Ascending aorta (tissue), 2 donors: ENCODE measurements at regions not wholly inside any gene's neighbourhood (a gene's known extent, or its start where the extent isn't known, plus 50 kb on each side); places are given as distances from the start of the nearest gene placed in this dataset.

ENCODE experiments used
- DNase-seq, 2 donors: peaks; one replicate each; pipeline ENCODE4 v3.0.0-alpha.2; 2019; ENCODE audit warnings: low spot score in 2 of 2
- H3K27ac ChIP-seq, 2 donors: fragments of 200-600 bp; sonication (generic); one replicate each; pipeline ENCODE4 v1.5.1; 2016 to 2017; ENCODE audit warnings: mild to moderate bottlenecking in 1 of 2
- H3K27me3 ChIP-seq: fragments of 200-600 bp; sonication (generic); one replicate; pipeline ENCODE4 v1.5.1; 2017
- H3K36me3 ChIP-seq, 2 donors: fragments of 200-600 bp; sonication (generic); one replicate each; pipeline ENCODE4 v1.5.1; 2016
- H3K4me1 ChIP-seq, 2 donors: fragments of 200-600 bp; sonication (generic); one replicate each; pipeline ENCODE4 v1.5.1; 2016 to 2017; ENCODE audit warnings: mild to moderate bottlenecking in 1 of 2
- H3K4me3 ChIP-seq, 2 donors: fragments of 200-600 bp; sonication (generic); one replicate each; pipeline ENCODE4 v1.5.1; 2016 to 2017; ENCODE audit warnings: mild to moderate bottlenecking in 1 of 2
- H3K9me3 ChIP-seq, 2 donors: fragments of 200-600 bp; sonication (generic); one replicate each; pipeline ENCODE4 v1.5.1; 2016
- intact Hi-C: fragments of 100-400 bp; cut with DNase I; formaldehyde crosslinking; loops from one replicate; pipeline ENCODE4 v1.15.1; 2023
- TF ChIP-seq, protein P1 (sequence below), 3 experiments: fragments of 200-600 bp in 2 of 3; fragments of 450-650 bp in 1 of 3; sonication (generic) in 2 of 3; IDR thresholded peaks; one replicate each; pipeline ENCODE4 v1.5.1; 2016 to 2019; ENCODE audit warnings: antibody characterized with exemption in 3 of 3, mild to moderate bottlenecking in 1 of 3, moderate library complexity in 1 of 3

DNA sequence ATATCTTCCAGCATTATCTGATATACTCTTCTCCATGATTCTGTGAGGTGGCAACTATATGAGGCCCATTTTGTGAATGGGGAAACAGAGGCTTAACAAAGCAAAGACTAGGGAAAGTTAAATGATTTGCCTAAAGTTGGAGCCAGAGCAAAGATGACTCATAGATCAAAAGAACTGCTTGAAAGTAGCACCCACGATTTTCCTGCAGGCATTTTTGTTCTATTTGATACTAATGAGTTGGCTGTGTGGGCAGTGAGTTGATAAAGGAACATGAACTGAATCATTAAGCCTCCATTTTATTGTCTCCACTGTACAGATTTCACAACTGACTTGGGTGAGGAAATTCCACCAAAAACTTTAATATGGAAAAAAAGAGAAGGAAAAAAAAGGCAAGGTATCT is 138.9 kb upstream of the IGFBP7 start:
- H3K4me1 ChIP-seq, result no peaks in the 10 kb centered on the region
- no peak for DNase-seq
- no peaks in the 10 kb centered on the region for H3K27me3 ChIP-seq
- H3K27ac ChIP-seq, result no peak overlapping the region
- no peak overlapping the region for H3K4me3 ChIP-seq
- intact Hi-C loops, result no loop called here
- TF ChIP-seq, protein P1, sequence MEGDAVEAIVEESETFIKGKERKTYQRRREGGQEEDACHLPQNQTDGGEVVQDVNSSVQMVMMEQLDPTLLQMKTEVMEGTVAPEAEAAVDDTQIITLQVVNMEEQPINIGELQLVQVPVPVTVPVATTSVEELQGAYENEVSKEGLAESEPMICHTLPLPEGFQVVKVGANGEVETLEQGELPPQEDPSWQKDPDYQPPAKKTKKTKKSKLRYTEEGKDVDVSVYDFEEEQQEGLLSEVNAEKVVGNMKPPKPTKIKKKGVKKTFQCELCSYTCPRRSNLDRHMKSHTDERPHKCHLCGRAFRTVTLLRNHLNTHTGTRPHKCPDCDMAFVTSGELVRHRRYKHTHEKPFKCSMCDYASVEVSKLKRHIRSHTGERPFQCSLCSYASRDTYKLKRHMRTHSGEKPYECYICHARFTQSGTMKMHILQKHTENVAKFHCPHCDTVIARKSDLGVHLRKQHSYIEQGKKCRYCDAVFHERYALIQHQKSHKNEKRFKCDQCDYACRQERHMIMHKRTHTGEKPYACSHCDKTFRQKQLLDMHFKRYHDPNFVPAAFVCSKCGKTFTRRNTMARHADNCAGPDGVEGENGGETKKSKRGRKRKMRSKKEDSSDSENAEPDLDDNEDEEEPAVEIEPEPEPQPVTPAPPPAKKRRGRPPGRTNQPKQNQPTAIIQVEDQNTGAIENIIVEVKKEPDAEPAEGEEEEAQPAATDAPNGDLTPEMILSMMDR (IDR thresholded peaks at IDR 0.05), result no peak
- no peaks in the 10 kb centered on the region for H3K9me3 ChIP-seq
- no peaks in the 10 kb centered on the region for H3K36me3 ChIP-seq

DNA sequence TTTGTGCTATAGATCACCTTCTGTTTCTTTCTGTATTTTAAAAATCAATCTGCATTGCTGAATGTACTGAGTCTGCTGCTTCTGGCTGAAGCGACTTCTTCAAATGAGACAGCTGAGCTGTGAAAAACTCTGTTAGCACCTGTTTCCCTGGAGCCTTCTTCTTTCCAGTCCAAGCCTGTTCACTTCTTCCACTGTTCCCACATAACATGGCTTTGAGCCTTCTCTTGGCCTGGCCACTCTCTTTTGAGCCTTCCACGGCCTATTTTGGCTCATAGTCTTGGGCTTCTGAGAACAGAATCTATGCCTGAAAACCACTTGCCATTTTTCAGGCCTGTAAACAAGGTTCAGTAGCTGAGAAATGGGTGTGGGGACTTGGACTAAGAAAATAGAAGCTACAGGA is 132.9 kb upstream of the IGFBP7 start:
- H3K9me3 ChIP-seq, result no peaks in the 10 kb centered on the region
- intact Hi-C loops, result no loop called here
- no peaks in the 10 kb centered on the region for H3K4me1 ChIP-seq
- peak overlapping the region in 1 of 2 donors; percentile 14 for H3K27ac ChIP-seq
- TF ChIP-seq, protein P1 (IDR thresholded peaks at IDR 0.05), result no peak
- no peak overlapping the region for H3K4me3 ChIP-seq
- DNase-seq, result no peak
- no peaks in the 10 kb centered on the region for H3K36me3 ChIP-seq
- no peaks in the 10 kb centered on the region for H3K27me3 ChIP-seq

DNA sequence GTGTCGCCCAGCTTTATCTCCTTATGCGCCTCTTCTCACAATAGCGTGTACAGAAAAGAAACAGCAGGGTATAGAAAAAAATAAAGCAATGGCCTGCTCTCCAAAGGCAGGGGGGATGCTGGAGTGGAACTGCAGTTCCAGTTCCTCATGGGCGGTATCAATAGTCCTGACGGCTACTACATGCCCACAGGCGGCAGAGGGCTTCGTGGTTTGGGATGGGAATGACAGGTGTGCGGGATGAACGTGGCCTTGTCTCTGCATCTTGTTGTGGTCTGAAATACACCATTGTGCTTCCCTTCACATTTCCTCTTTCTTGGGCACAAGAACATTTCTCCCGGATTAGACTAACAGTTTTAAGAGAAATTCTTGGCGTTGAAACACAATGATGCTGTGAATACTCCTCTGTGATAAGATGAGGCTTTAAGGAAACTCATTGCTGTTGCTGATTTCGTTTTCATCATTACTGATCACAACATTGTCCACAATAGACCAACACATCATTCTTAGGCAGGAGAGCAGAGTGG is 124.1 kb upstream of the IGFBP7 start:
- intact Hi-C loops, result no loop called here
- Histone ChIP-seq H3K9me3 (no peaks in the 10 kb centered on the region), H3K36me3 (no peaks in the 10 kb centered on the region), H3K27ac (no peak overlapping the region), H3K4me3 (no peak overlapping the region), H3K4me1 (no peaks in the 10 kb centered on the region), H3K27me3 (no peaks in the 10 kb centered on the region)
- TF ChIP-seq, protein P1 (IDR thresholded peaks at IDR 0.05), result no peak
- DNase-seq, result no peak

DNA sequence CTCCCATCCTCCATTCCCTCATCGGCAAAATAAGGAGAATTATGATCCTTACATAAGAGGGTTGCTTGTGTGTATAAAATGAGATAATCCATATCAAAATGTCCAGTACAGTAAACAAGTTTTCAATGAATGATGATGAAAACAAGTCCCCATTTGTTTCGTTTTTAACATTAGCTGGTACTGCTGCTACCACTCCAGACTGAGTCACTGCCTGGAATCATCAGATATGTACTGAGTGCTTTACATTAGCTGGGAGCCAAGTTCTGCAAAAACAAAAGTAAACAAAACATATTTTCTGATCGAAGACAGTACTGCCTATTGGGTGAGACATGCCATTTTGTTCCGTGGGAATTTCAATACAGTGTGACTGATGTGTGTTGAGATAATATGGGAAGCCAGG is 123.2 kb upstream of the IGFBP7 start:
- H3K4me3 ChIP-seq, result no peak overlapping the region
- H3K4me1 ChIP-seq, result no peaks in the 10 kb centered on the region
- no peaks in the 10 kb centered on the region for H3K9me3 ChIP-seq
- no peaks in the 10 kb centered on the region for H3K36me3 ChIP-seq
- H3K27me3 ChIP-seq, result no peaks in the 10 kb centered on the region
- TF ChIP-seq, protein P1 (IDR thresholded peaks at IDR 0.05), result no peak
- intact Hi-C loops, result no loop called here
- no peak overlapping the region for H3K27ac ChIP-seq
- DNase-seq, result no peak

DNA sequence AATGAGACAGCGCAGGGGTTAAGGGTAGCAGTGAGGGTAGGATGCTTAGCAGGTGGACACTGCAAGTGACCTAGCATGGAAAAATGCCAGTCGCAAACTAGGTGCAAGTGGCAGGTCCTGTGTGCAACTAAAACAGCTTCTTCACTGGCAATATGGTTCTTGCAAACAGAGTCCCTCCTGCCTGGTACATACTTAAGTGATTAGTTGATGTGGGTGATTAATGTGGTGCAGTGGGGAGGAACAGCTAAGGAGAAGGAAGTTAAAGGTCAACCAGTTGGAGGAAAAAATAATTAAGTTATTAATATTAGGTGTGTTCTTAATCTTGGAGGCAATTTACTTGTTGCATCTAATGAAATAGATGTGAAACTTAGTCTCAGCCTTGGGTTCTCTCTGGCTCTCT is 121.6 kb upstream of the IGFBP7 start:
- H3K9me3 ChIP-seq, result no peaks in the 10 kb centered on the region
- no peak for DNase-seq
- TF ChIP-seq, protein P1 (IDR thresholded peaks at IDR 0.05), result no peak
- intact Hi-C loops, result no loop called here
- H3K36me3 ChIP-seq, result no peaks in the 10 kb centered on the region
- no peak overlapping the region for H3K27ac ChIP-seq
- no peak overlapping the region for H3K4me3 ChIP-seq
- H3K27me3 ChIP-seq, result no peaks in the 10 kb centered on the region
- H3K4me1 ChIP-seq, result no peaks in the 10 kb centered on the region

DNA sequence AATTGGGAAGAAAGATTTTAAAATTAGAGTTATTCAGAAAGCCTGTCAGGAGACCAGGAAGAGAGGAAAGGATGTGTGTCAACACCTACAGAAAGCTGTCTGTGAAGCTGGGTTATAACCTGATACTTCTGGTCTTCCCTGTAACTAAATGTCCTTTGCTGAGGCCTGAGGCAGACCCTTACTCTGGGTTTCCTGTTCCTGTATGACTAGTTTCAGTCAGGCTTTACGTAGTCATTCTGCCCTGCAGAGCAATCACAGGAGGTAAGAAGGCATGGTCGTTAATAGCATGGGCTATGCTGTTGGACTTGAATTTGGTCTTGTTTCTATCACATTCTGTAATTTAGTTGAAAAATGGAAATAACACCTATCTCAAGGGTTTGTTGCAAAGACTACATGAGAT is 110.5 kb upstream of the IGFBP7 start:
- intact Hi-C loops, result no loop called here
- H3K36me3 ChIP-seq, result no peaks in the 10 kb centered on the region
- H3K9me3 ChIP-seq, result no peaks in the 10 kb centered on the region
- no peak for DNase-seq
- no peak overlapping the region for H3K4me3 ChIP-seq
- H3K4me1 ChIP-seq, result no peaks in the 10 kb centered on the region
- TF ChIP-seq, protein P1 (IDR thresholded peaks at IDR 0.05), result no peak
- H3K27ac ChIP-seq, result no peak overlapping the region
- H3K27me3 ChIP-seq, result no peaks in the 10 kb centered on the region
